ENCODE measurements at regions not wholly inside any gene's neighbourhood (a gene's known extent, or its start where the extent isn't known, plus 50 kb on each side); places are given as distances from the start of the nearest gene placed in this dataset.

DNA sequence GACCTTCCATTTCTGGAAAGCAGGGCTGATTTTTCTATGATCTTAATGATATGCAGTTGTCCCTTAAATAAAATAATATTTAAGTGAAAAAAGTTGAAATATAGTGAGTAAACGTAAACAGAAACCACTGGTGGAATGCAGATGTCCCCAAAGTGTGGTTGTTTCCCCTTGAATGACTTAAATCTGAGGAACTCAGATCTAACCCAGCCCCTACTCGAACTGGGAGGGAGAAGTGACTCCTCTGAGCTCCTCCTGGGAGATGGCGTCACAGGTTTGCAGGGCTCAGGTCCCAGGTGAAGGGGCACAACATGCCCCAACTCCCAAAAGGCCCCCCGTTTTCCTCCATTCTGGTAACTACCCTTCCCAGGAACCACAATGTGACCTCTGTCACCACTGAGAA is 142.8 kb downstream of the IRF8 start:
- FAIRE-seq, result no peak

DNA sequence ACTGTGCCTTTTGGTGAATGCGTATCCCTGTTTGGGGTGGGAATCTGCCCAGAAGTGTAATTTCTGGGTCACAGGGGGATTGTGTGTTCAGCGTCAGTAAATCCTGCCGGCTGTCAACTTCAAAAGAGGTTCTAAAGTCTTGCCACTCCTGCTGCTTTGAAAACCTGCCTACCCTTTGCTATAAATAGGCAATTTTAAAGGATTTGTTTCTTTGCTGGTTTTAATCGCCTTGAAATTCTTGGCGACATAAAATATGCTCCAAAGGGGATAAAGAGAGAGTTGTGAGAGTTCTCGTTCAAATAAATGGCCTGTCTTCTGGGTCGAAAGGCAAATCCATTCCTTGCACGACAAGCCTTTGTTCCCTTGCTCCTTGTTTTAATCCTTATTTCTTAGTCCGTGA is 143.4 kb downstream of the IRF8 start:
- no peak for FAIRE-seq

DNA sequence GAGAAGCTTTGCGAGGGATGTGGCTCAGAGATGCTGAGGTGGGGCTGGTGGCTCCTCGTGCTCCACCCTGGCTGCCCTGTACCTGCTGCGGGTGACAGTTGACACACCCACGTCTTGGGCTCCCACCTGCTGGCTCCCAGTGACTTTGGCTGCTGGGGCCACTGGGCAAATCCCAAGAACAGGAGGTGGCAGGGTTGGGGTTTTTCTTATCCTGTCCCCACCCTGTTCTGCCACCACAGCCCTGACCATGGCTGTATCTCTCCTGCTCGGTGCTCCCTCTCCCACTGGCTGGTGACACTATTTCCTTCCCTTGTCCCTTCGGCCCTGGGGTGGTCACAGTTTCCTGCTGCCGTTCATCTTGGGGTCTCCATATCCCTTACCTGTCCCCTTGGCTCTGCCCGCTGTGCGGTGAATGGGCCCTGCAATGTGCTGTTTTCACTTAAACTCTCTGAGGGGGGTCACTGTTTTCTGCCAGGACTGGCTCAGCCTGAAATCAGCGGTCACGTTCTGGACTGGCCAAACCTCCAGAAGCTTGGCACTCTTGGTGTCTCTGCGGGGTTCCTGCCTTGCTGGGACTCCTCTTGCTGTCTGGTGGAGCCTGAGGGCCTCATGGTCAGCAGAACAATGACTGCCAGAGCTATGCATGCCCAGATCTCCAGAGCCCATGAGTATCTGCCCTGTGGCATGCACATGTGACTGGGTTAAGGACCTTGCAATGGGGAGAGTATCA is 144.2 kb downstream of the IRF8 start:
- no peak for FAIRE-seq

DNA sequence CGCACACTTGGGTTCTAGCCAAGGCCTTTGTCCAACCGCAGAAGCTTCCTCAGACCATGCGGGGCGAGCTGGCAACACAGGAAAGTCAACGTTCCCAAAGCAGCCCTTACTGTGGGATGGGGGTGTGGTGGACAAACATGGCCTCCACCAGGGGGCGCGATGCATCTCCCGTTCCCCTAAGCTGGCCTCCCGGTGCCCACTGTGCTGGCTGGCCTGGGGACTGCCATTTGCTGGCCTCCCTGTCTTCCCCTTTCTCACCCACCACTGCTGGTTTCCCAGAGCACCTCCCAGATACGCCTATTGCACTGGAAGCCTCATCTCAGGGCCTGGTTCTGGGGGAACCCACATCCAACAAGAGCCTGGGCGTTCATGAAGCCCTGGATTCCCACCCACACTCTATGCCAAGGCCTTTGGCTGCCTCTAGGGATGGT is 145.3 kb downstream of the IRF8 start:
- FAIRE-seq, result no peak

DNA sequence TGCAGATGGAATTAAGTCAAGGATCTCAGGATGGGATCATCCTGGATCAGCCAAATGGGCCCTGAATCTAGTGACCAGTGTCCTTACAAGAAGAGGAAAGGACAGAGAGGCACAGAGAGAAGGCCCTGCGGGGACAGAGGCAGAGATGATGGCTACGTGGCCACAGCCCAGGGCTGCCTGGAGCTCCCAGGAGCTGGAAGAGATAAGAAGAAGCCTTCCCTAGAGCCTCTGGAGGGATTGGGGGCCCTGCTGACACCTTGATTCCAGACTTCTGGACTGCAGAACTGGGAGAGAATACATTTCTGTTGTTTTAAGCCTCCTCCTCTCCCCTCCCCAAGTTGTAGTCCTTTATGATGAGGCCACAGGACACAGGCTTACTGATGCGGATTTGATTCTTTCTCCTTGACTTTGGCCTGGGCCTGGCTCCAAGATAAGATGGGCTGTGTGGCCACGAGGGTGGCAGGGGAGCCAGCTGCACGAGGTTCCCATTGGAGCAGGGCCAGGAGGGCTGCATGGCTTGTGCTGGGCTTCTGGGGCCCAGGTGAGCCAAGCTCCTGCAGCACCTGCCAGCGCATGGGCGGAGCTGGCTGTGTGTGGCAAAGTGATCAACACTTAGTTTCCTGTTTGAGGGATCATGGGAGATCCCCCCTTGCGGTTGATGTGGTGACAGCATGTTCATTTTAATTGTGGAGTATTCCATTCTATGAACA is 146.1 kb downstream of the IRF8 start:
- FAIRE-seq, result no peak

DNA sequence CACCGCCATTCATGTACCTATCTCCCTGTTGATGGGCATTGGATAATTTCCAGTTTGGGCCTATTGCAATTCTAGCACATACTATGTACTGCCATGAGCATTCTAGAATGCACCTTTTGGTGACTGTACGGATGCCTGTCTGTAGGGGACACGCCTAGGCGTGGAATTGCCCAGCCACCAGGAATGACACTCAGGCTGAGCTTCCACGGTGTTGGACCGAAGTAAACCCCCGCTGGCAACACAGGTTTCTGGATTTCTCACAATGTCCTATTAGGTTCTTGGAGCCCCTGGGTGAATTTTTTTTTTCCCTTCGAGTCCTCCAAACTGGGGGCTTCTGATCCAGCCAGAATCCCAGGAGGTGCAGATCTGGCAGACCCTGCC is 146.6 kb downstream of the IRF8 start:
- no peak for FAIRE-seq

DNA sequence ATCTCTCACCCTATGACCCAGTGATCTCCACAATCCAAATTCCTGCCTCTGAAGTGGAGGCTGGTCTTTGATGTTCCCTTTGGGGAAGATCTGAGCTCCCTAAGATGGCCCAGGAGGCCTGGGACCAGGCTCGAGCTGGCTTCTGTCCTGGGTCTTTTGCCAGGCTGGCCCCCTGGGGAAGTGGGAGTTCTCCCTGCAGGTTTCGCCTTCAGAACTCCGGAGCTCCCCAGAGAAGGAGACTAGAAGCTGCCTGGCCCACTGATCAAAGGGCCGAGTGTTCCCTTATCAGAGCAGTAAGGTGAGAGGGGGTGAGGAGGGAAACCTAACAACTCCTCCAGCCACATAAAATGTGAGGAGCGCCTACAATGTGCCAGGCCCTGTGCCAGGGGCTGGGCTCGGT is 147.1 kb downstream of the IRF8 start:
- no peak for FAIRE-seq

DNA sequence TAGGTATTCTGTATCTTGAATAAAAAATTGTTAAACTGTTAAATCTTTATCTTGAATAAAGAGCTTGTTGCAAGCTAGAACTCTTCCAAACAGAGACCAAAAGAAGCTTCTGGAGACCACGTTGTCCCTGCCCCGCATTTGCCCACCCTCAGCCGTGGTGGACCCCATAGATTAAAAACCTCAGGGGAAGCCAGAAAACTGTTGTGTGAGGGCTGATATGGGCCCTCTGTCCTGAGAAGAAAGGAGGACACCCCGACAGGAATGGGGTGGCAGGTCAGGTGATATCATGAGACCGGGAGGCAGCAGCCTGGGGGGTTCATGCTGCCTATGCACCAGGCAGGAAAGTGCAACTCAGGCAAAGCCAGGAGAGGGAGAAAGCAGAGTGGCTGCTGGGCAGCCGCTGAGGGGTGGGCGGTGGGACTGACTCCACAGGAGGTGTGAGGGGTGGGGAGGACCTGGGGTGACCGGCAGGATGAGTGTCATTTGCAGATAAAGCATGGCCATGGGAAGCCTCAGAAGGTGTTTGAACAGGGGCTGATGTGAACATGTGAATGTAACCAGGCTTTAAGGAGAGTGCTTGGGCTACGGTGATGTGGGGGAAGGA is 147.8 kb downstream of the IRF8 start:
- no peak for FAIRE-seq

DNA sequence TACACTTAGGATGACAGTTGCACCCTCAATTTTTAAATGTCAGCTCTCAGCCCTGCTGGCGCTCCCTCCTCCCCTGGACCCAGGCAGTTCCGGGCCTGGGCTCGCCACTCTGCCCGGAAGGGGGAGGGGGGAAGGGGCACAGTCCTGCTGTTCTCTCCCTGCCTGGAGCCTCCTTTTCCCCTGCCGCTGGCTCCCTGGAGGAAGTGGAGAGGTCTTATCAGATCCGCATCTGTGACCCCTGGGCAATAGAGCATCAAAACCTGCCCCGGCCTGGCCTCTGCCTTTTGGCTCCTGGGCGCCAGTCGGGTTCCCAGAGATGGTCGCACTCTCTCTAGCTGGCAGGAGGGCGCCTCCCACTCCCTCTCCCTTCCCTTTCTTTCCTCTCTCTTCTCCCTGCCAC is 149.3 kb downstream of the IRF8 start:
- no peak for FAIRE-seq

DNA sequence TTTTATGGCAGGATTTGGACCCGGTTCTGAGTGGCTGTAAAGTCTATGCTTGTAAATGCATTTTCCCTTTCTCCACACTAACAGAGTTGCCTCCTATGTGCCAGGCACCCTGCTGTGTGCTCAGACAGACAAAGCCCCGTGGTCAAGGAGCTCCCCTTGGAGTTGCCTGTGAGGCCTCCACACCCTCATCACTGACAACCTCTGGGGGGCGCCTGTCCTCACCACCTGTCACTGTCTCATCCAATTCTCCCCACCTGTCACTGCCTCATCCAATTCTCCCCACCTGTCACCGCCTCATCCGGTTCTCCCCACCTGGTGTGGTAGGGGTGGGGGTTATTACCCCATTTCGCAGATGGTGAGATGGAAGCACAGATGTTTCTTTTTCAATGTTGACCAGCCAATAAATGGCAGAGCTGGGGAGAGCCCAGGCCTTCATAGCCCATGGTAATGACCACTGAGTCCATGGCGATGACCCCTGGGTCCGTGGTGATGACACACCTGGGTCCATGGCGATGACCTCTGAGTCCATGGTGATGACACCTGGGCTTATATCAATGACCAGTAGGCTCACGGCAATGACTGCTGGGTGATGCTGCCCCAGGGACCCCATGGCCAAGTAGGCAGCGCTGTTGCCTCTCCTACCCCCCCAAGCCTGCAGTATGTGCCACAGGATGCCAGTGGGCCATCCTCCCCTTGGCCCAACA is 150.1 kb downstream of the IRF8 start:
- FAIRE-seq, result no peak

DNA sequence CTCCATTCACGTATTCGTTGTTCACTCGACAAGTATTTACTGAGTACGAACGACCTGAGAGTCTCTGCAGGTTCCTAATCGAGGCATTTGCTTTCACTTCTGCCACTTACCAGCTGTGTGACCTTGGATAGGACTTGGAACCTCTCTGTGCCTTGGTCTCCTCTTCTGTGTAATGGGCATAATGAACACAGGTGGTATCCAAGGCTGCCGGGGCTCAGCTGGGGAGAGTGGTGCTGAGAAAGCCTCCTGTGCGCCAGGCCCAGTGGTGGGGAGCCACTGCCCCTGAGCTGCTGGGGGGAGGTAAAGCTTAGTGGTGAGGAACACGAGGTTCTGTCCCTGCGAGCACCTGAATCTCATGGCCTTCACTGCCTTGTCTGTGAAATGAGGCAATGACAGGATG is 150.7 kb downstream of the IRF8 start:
- FAIRE-seq, result no peak

DNA sequence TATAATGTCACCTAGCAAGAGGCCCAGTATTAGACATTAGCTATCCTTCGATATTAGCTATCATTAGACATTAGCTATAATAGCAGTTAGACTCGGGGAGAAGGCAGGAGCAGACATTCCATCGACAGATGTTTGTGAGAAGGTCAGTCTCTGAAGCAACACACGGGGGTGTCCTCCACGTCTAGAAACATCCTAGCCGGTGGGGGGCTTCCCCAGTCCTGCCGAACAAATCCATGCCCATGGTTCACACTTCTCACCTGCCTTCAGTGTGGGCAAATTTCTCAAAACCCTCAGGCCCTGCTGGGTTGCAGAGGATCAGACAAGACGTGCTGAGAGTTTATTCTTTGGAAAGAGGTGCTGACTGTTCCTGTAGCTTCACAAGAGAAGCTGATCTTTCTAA is 151.1 kb downstream of the IRF8 start:
- FAIRE-seq, result no peak

DNA sequence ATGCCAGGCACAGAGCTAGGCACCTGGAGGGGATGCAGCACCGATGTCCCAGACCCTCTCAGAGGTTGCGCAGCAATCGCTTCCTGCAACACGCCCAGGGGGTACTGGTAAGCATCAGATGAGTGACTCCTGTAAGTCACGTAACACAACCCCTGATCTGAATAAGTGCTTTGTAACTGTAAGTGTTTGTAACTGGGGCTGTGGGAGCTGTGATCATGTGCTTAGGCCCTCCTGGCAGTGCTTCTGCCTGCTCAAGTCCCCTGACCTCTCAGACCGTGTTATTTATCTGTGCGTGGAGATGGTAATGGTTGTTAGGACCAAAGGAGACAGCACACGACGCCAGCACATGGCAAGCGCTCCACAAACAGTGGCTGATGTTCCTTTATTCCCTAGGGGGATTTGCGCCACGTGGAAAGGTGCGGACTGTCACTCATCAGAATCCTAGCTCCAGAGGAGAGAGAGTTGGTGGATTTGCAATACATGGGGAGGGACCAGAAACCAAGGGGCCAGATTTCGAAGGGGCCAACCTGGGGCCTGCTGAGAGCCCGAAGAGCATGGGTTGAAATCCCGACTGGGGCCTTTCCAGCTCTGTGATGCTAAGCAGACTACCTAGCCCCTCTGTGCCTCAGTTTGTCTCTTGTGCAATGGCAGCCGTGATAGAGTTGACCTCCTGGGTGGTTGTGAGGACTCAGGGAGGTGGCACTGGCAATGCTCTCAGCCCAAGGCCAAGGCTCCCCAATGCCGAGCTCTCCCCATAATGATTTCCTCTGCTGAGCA is 151.8 kb downstream of the IRF8 start:
- FAIRE-seq, result no peak

DNA sequence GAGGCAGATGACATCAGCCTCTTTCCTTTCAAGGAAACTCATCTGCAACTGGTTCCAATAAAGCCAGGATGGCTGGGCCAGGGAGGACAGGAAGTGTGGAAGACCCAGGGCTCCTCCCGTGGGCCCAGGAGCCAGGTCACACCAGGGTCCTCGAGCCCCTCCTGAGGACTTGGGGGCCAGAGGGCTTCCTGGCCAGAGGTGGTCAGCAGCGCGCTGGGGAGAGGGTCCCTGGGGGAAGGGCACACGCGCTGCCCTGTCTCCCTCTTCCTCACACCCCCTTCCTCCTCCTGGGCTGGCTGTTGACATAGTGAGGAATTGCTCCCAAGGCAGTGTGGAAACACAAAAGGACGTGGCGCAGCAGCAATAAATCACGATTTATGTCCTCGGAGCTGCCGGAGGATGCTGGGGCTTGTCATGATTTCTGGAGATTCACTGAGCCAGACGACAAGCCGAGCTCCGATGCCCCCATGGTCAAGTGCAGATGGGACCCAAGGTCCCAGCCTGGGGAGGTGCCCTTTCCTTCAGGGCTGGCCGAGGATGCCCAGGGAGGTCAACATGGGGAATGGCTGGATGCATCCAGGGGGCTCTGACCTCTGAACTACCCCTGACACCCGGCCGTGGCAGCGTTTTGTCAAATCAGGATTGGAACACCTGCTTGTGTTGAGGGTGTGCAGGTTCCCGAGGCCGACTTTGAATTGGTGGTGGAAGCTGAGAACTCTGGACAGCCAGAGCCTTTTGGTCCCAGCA is 152.6 kb downstream of the IRF8 start:
- no peak for FAIRE-seq

DNA sequence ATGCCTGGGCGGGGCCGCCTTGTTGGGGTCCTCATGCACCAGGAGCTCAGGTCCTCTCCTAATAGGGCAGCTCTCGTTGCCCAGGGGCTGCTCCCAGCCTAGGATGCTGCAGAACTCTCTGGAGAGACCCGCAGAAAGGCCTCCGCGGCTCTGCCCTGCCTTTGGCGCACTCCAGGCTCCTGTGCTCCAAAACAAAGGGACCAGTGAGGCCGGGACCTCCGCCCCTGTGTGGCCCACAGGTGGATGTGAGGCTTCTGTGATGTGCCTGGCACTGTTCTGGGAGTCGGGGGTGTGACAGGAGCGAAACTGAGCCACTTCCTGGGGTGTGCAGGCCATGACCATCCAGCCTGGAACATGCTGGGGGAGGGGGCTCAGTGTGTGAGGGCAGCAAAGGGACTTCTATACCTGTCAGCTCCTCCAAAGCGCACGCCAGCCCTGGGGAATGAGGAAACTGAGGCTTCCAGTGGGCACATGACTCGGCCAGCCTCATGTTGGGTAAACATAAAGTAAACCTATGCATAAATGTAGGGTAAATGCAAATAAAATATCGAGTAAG is 153.2 kb downstream of the IRF8 start:
- FAIRE-seq, result no peak

DNA sequence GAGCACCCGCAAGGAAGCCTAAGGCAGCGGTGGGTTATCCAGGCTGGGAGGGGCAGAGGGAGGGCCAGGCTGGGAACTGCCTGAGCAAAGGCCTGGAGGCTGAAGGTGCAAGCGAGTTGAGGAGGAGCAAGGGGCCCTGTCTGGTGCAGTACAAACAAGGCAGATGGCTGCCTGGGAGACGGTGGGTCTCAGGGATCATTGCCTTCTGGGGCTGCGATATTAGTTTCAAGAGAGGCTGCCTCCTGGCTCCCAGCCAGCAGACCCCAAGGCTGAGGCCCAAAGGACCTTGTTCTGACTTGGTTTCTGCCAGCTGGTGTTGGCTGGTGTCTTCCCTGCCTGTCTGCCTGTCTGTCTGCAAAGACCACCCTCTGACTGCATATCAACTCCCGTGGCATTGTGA is 154.0 kb downstream of the IRF8 start:
- no peak for FAIRE-seq

DNA sequence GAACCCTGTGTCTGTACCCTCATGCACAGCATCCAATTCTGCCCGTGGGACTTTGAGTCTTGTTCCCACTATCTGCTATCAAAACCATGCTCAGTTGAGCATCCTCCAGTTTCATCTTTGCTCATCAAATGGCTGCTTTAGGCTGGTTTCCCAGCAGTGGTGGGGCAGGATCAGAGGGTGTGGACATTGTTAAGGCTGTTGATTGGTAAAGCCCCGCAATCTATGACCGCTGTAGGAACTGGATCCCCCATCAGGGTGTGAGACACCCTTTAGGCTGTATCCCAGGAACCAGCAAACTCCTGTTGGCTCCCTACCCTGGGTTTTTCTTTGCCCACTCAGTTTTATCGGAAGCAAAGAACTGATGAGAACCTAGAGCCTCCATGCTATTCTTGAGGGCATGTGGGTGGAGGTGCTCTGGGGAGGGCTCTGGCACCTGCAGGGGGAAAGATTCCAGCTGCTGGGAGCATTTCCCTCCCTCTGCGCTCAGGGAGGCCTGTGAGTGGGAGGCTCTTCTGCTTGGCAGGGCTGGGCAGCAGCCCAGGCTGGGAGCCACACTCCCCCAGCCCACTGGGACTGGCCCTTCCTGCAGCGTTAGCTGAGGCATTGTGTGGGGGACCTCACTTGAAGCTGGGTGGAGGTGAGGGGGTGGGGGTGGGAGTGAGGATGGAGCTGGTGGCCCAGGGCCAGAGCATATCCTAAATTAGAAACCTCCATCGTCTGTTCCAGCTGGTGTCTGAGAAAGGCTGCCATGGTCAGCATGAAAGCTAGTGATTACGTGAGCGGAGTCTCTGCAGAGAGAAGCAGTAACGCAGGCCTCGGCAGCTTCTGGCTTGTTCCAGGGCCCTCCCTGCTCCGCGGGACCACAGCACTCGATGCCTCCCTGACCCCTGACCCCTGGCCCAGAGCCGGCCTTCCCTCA is 160.6 kb downstream of the IRF8 start:
- no peak for FAIRE-seq

DNA sequence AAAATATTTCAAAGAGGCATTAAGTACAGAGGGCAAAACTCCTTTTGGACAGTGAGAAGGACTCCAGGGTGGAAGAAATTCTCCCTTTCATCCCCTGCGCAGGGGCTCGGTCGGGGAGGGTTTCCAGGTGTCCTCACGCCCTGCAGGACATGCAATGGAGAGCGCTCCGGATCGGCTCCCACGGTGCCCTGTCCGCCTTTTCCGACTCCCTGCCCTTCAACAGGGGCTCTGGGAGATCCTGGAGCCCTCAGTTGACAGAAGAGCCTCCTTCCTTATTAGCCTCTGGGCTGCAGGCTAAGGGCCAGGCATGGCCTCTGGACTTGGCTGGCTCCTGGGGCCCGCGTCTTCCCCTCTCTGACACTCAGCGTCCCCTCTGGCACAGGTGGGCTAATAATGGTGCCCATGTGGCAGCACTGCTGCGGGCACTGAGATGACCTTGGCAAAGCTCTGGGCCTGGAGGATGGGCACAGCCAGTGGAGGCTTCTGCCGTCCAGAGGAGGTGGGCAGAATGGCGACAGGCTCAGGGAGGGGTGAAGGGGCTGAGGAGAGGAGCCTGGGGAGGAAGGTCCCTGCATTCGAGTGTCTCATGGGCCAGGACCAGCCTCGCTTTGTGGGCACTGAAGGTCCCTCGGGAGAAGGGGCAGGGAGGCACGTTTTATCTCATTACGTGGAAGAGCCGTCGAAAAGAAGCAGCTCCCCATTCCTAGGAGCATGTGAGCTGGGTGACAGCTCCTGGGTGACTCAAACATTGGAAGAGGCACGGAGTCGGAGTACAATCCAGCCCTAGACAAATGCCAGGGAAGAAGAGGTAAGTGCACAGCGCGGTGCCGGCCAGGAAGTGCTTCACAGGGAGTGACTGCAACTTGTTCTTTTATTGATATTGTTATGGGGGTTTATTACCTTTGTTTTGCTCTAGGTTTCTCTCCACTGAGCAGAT is 161.7 kb downstream of the IRF8 start:
- no peak for FAIRE-seq

DNA sequence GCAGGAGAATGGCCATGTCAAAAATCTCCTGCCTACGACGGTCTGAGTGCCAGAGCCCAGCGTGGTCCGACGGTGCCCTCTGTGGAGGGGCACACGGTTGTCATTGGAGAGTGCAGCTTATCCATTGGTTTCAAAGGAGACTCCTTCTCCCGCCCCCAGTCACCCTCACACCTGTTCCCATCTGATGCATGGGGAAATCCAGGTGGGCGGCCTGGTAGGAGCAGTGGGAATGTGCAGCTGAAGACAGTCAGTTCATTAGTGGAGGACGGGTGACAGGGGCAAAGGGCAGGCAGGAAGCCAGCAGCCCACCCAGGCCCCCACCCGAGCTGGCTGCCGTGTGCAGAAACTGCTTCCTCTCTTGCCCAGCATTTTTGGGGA is 162.3 kb downstream of the IRF8 start:
- FAIRE-seq, result no peak
